SK-N-SH (cell line): ENCODE measurements at regions not wholly inside any gene's neighbourhood (a gene's known extent, or its start where the extent isn't known, plus 50 kb on each side); places are given as distances from the start of the nearest gene placed in this dataset.

ENCODE experiments used
- CTCF ChIA-PET: fragments of 300-600, 350-600 bp; formaldehyde crosslinking; extraction: SDS; loops from one replicate; lab custom pipeline; 2021; lab: Yijun Ruan, JAX
- POLR2A ChIA-PET: fragments of 350-600 bp; sonication (Branson Sonifier 250); formaldehyde crosslinking; extraction: SDS; loops from one replicate; lab custom pipeline; 2020; ENCODE audit warnings: antibody characterized with exemption, inconsistent platforms; lab: Yijun Ruan, JAX
- DNase-seq: peaks from one replicate; pipeline ENCODE4 v3.0.0; 2012
- H2AFZ ChIP-seq: fragments of 200-600 bp; sonication (generic); 2 replicates; pipeline ENCODE4 v1.8.1; 2016; ENCODE audit warnings: antibody characterized with exemption, mild to moderate bottlenecking, low read depth
- H3F3A ChIP-seq: fragments of 200-600 bp; sonication (generic); replicated peaks from 2 replicates; pipeline ENCODE3; 2016; ENCODE audit warnings: antibody characterized with exemption, mild to moderate bottlenecking; ENCODE audit not compliant: insufficient read depth
- H3K27ac ChIP-seq, 2 experiments: fragments of 200-500 bp in 1 of 2; fragments of 200-600 bp in 1 of 2; sonication (Bioruptor generic) in 1 of 2; sonication (generic), shearing (Covaris generic) in 1 of 2; 2 replicates each; pipeline versions ENCODE4 v1.5.1 to v1.6.1; 2014 to 2016; ENCODE audit warnings: low read depth in 2 of 2, inconsistent platforms in 1 of 2, low read length in 1 of 2, mild to moderate bottlenecking in 1 of 2, mixed read lengths in 1 of 2
- H3K27me3 ChIP-seq: fragments of 200-600 bp; sonication (generic), shearing (Covaris generic); 2 replicates; pipeline ENCODE4 v1.6.1; 2016; ENCODE audit warnings: mixed run types; ENCODE audit not compliant: insufficient read depth
- H3K36me3 ChIP-seq, 2 experiments: fragments of 200-500 bp in 1 of 2; fragments of 200-600 bp in 1 of 2; sonication (Bioruptor generic) in 1 of 2; sonication (generic) in 1 of 2; replicated peaks in 1 of 2; 2 replicates each; pipeline versions ENCODE3 to v1.5.1; 2014 to 2016; ENCODE audit warnings: low read length in 1 of 2, mild to moderate bottlenecking in 1 of 2; ENCODE audit not compliant: insufficient read depth in 2 of 2, control insufficient read depth in 1 of 2
- H3K4me1 ChIP-seq, 2 experiments: fragments of 200-500 bp in 1 of 2; fragments of 200-600 bp in 1 of 2; sonication (Bioruptor generic) in 1 of 2; sonication (generic), shearing (Covaris generic) in 1 of 2; 2 replicates each; pipeline versions ENCODE4 v1.5.1 to v1.6.1; 2014 to 2016; ENCODE audit warnings: low read depth in 1 of 2, low read length in 1 of 2, mixed run types in 1 of 2; ENCODE audit not compliant: insufficient read depth in 2 of 2, control insufficient read depth in 1 of 2
- H3K4me2 ChIP-seq: fragments of 200-600 bp; sonication (generic), shearing (Covaris generic); 2 replicates; pipeline ENCODE4 v1.6.1; 2017; ENCODE audit warnings: mixed run types
- H3K4me3 ChIP-seq, 2 experiments: fragments of 200-500 bp in 1 of 2; fragments of 200-600 bp in 1 of 2; sonication (Bioruptor generic) in 1 of 2; sonication (generic), shearing (Covaris generic) in 1 of 2; 2 replicates each; pipeline versions ENCODE4 v1.5.1 to v1.8.1; 2014 to 2016; ENCODE audit warnings: low read depth in 2 of 2, inconsistent platforms in 1 of 2, low read length in 1 of 2, mild to moderate bottlenecking in 1 of 2, mixed read lengths in 1 of 2, moderate library complexity in 1 of 2
- H3K79me2 ChIP-seq: fragments of 200-600 bp; sonication (generic); 2 replicates; pipeline ENCODE4 v1.8.1; 2017; ENCODE audit warnings: mild to moderate bottlenecking; ENCODE audit not compliant: insufficient read depth
- H3K9ac ChIP-seq: fragments of 200-600 bp; sonication (generic); 2 replicates; pipeline ENCODE4 v1.6.1; 2017; ENCODE audit warnings: mixed run types
- H3K9me2 ChIP-seq: fragments of 200-600 bp; sonication (generic); 2 replicates; pipeline ENCODE4 v1.6.1; 2017; ENCODE audit warnings: mixed run types
- H3K9me3 ChIP-seq: fragments of 200-600 bp; sonication (generic); 2 replicates; pipeline ENCODE4 v1.6.1; 2017; ENCODE audit warnings: mixed run types, mild to moderate bottlenecking, moderate library complexity
- H4K20me1 ChIP-seq: fragments of 200-600 bp; sonication (generic); 2 replicates; pipeline ENCODE4 v1.6.1; 2017; ENCODE audit warnings: mild to moderate bottlenecking, mixed run types; ENCODE audit not compliant: insufficient read depth
- CTCF ChIP-seq: fragments of 200-600 bp; sonication (generic); IDR thresholded peaks from 2 replicates; pipeline ENCODE4 v1.6.1; 2017; ENCODE audit warnings: antibody characterized with exemption, mild to moderate bottlenecking, moderate library complexity
- EP300 ChIP-seq, 2 experiments: IDR thresholded peaks; 2 replicates each; pipeline versions ENCODE4 v1.4.0 to v1.6.1; 2012; ENCODE audit warnings: borderline replicate concordance in 1 of 2, low read depth in 1 of 2, low read length in 1 of 2
- EZH2phosphoT487 ChIP-seq: fragments of 200-600 bp; sonication (generic); IDR thresholded peaks from 2 replicates; pipeline ENCODE4 v1.6.1; 2017; ENCODE audit warnings: low read depth, mixed run types, mild to moderate bottlenecking, antibody characterized with exemption, moderate library complexity, borderline replicate concordance
- GABPA ChIP-seq: IDR thresholded peaks from 2 replicates; pipeline ENCODE4 v1.4.0; 2012; ENCODE audit warnings: low read depth, mild to moderate bottlenecking
- IRF3 ChIP-seq: fragments of 150-350 bp; IDR thresholded peaks from 2 replicates; pipeline ENCODE4 v1.6.1; 2016; ENCODE audit warnings: mild to moderate bottlenecking, low read depth, low read length
- JUND ChIP-seq: IDR thresholded peaks from 2 replicates; pipeline ENCODE4 v1.4.0; 2012
- RXRA ChIP-seq: IDR thresholded peaks from 2 replicates; pipeline ENCODE4 v1.4.0; 2012; ENCODE audit warnings: low read depth, mild to moderate bottlenecking, borderline replicate concordance
- TCF12 ChIP-seq: IDR thresholded peaks from 2 replicates; pipeline ENCODE4 v1.4.0; 2012
- TEAD4 ChIP-seq: IDR thresholded peaks from 2 replicates; pipeline ENCODE4 v1.4.0; 2012; ENCODE audit warnings: mild to moderate bottlenecking, borderline replicate concordance; ENCODE audit not compliant: insufficient read depth
- USF2 ChIP-seq: fragments of 150-350 bp; IDR thresholded peaks from 2 replicates; pipeline ENCODE4 v1.6.1; 2017; ENCODE audit warnings: antibody characterized with exemption, low read length, low read depth, borderline replicate concordance
- YY1 ChIP-seq: IDR thresholded peaks from 2 replicates; pipeline ENCODE4 v1.4.0; 2012; ENCODE audit warnings: low read depth, mild to moderate bottlenecking
- WGBS: methylation state at CpG from one replicate; pipeline ENCODE4 v1.1.6; 2017; ENCODE audit warnings: low lambda C conversion rate; 5-methylcytosine and 5-hydroxymethylcytosine counted together

- POLR2A ChIA-PET: no interaction called here
- no peak overlapping the region for H2AFZ ChIP-seq
- TF ChIP-seq CTCF (no peak), EZH2phosphoT487 (no peak), EP300 (IDR thresholded peaks at IDR 0.05; ENCODE audit: borderline replicate concordance in 1 of 2, low read depth in 1 of 2, low read length in 1 of 2) (no peak), RXRA (no peak), TEAD4 (no peak), JUND (no peak), IRF3 (no peak), YY1 (no peak), GABPA (no peak), USF2 (no peak), TCF12 (no peak)
- TF ChIP-seq, all 33 proteins: peak for 0
- H3K27ac ChIP-seq: no peak overlapping the region; a peak in 1 of 4 replicates
- no peaks in the 10 kb centered on the region for H4K20me1 ChIP-seq
- no peaks in the 10 kb centered on the region for H3K79me2 ChIP-seq
- H3K4me3 ChIP-seq: no peak overlapping the region
- H3K27me3 ChIP-seq: no peaks in the 10 kb centered on the region
- no peaks in the 10 kb centered on the region for H3K9me3 ChIP-seq
- DNase-seq: no peak
- H3K4me2 ChIP-seq: no peak overlapping the region
- no peaks in the 10 kb centered on the region for H3K9me2 ChIP-seq
- no peak overlapping the region for H3K9ac ChIP-seq
- CTCF ChIA-PET: interaction anchor here (0.7 to 11.5 kb wide), 5 partner anchors 16 to 301 kb away, joined by 3 to 107 read pairs (median 3); no protein-coding TSS in a partner anchor
- WGBS: 76% methylated on average over 8 of the region's 15 CpGs
- peaks cover 17 to 52% of the 10 kb centered on the region in 2 experiments for H3K4me1 ChIP-seq
- no peaks in the 10 kb centered on the region for H3K36me3 ChIP-seq
- no peaks in the 10 kb centered on the region for H3F3A ChIP-seq
These were observed 68.0 kb downstream of the RMI2 start for GRCh38 chr16:11412965-11413887.
